Neural cell (in vitro differentiated cells): ENCODE measurements at regions not wholly inside any gene's neighbourhood (a gene's known extent, or its start where the extent isn't known, plus 50 kb on each side); places are given as distances from the start of the nearest gene placed in this dataset.
"Not testable (repeated sequence)": the region's sequence is repeated elsewhere in the genome, so short reads cannot be mapped to it uniquely, and the experiment has no call there.

ENCODE experiments used
- H2AFZ ChIP-seq: fragments of 200-600, 300-800 bp; sonication (generic), shearing (Covaris generic); 2 replicates; pipeline ENCODE4 v1.6.0; 2014; ENCODE audit warnings: low read depth, mild to moderate bottlenecking, antibody characterized with exemption, low read length, moderate library complexity
- H3F3A ChIP-seq: fragments of 200-600 bp; shearing (Covaris generic); 2 replicates; pipeline ENCODE4 v1.6.1; 2016; ENCODE audit warnings: mild to moderate bottlenecking, moderate library complexity, mixed read lengths, antibody characterized with exemption, low read length; ENCODE audit not compliant: insufficient read depth, poor library complexity, severe bottlenecking
- H3K27ac ChIP-seq: fragments of 200-600, 300-800 bp; sonication (generic), shearing (Covaris generic); 2 replicates; pipeline ENCODE4 v1.5.1; 2014; ENCODE audit warnings: mild to moderate bottlenecking, low read length, moderate library complexity
- H3K27me3 ChIP-seq: fragments of 300-800, 200-600 bp; sonication (generic), shearing (Covaris generic); 2 replicates; pipeline ENCODE4 v1.6.0; 2014; ENCODE audit warnings: mild to moderate bottlenecking, low read depth, low read length, moderate library complexity; ENCODE audit not compliant: insufficient read depth
- H3K36me3 ChIP-seq: fragments of 300-800, 200-600 bp; sonication (generic), shearing (Covaris generic); 2 replicates; pipeline ENCODE4 v1.5.1; 2014; ENCODE audit warnings: mild to moderate bottlenecking, antibody characterized with exemption, low read length, moderate library complexity; ENCODE audit not compliant: insufficient read depth
- H3K4me2 ChIP-seq: fragments of 300-800, 200-600 bp; sonication (generic), shearing (Covaris generic); 2 replicates; pipeline ENCODE4 v1.6.0; 2014; ENCODE audit warnings: mild to moderate bottlenecking, low read length
- H3K4me3 ChIP-seq: fragments of 300-800, 200-600 bp; sonication (generic), shearing (Covaris generic); 2 replicates; pipeline ENCODE4 v1.5.1; 2014; ENCODE audit warnings: mild to moderate bottlenecking, low read length, moderate library complexity
- H3K79me2 ChIP-seq: fragments of 200-600 bp; shearing (Covaris generic); replicated peaks from 2 replicates; pipeline ENCODE4 v1.6.0; 2014; ENCODE audit warnings: mild to moderate bottlenecking, low read length, moderate library complexity; ENCODE audit not compliant: insufficient read depth
- H3K9ac ChIP-seq: fragments of 300-800, 200-600 bp; sonication (generic), shearing (Covaris generic); 2 replicates; pipeline ENCODE4 v1.6.1; 2016; ENCODE audit warnings: mild to moderate bottlenecking, low read length, mixed read lengths
- H3K9me2 ChIP-seq: fragments of 200-600 bp; shearing (Covaris generic); 2 replicates; pipeline ENCODE4 v1.6.1; 2016; ENCODE audit warnings: mild to moderate bottlenecking, low read length, mixed read lengths; ENCODE audit not compliant: insufficient read depth
- H3K9me3 ChIP-seq: fragments of 200-600, 300-800 bp; sonication (generic), shearing (Covaris generic); 2 replicates; pipeline ENCODE4 v1.6.1; 2016; ENCODE audit warnings: mild to moderate bottlenecking, mixed run types, low read length, moderate library complexity, mixed read lengths
- H4K20me1 ChIP-seq: fragments of 200-600 bp; shearing (Covaris generic); 2 replicates; pipeline ENCODE4 v1.6.1; 2016; ENCODE audit warnings: mild to moderate bottlenecking, mixed run types; ENCODE audit not compliant: insufficient read depth
- CTCF ChIP-seq: fragments of 450-650 bp; IDR thresholded peaks from 2 replicates; pipeline ENCODE4 v1.5.1; 2014; ENCODE audit warnings: antibody characterized with exemption, mild to moderate bottlenecking, moderate library complexity; ENCODE audit not compliant: poor library complexity, severe bottlenecking
- EP300 ChIP-seq: fragments of 450-650 bp; conservative IDR thresholded peaks from 2 replicates; pipeline ENCODE4 v1.6.1; 2014; ENCODE audit warnings: antibody characterized with exemption, mild to moderate bottlenecking, moderate library complexity; ENCODE audit not compliant: poor library complexity, severe bottlenecking
- EZH2 ChIP-seq: fragments of 200-600, 300-800 bp; shearing (Covaris generic), sonication (generic); IDR thresholded peaks from 2 replicates; pipeline ENCODE4 v1.6.1; 2014; ENCODE audit warnings: antibody characterized with exemption, low read length, borderline replicate concordance, mild to moderate bottlenecking; ENCODE audit not compliant: insufficient read depth, poor library complexity, severe bottlenecking
- MXI1 ChIP-seq: fragments of 450-650 bp; conservative IDR thresholded peaks from 2 replicates; pipeline ENCODE4 v1.6.1; 2014; ENCODE audit warnings: antibody characterized with exemption, mild to moderate bottlenecking; ENCODE audit not compliant: poor library complexity, severe bottlenecking
- POLR2AphosphoS5 ChIP-seq: IDR thresholded peaks from 2 replicates; pipeline ENCODE4 v1.6.1; 2012
- RAD21 ChIP-seq: fragments of 450-650 bp; conservative IDR thresholded peaks from 2 replicates; pipeline ENCODE4 v1.6.1; 2014; ENCODE audit warnings: antibody characterized with exemption, mild to moderate bottlenecking, moderate library complexity
- SMC3 ChIP-seq: fragments of 450-650 bp; conservative IDR thresholded peaks from 2 replicates; pipeline ENCODE4 v1.6.1; 2014; ENCODE audit warnings: antibody characterized with exemption, mild to moderate bottlenecking, moderate library complexity; ENCODE audit not compliant: poor library complexity
- TAF1 ChIP-seq: IDR thresholded peaks from 2 replicates; pipeline ENCODE4 v1.6.1; 2012; ENCODE audit warnings: low read depth
- TF ChIP-seq, protein P1 (sequence below): IDR thresholded peaks from 2 replicates; pipeline ENCODE4 v1.6.1; 2012; ENCODE audit warnings: borderline replicate concordance

DNA sequence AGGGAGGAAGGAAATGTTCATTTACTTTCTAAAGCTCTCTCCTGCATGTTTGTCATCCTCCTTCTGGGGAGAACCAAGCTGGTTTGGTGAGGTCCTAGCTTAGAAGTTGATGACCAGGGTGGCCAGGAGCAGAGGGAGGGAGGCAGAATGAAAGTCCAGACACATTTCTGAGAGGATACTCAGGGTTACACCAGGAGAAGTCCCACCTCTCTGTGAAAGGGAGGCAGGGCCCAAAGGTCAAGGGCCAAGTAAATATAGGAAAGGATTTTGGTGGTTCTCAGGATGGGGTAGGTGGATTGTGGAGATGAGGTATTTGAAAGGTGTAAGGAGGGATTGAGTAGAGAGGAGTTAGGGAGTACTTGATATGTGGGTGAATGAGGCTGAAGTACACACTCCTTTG, 58.0 kb upstream of the FBXO11 start:
- Histone ChIP-seq H3F3A (no peaks in the 10 kb centered on the region), H3K9me3 (no peaks in the 10 kb centered on the region), H3K27ac (no peak overlapping the region), H3K9ac (no peak overlapping the region), H2AFZ (no peak overlapping the region), H3K9me2 (no peaks in the 10 kb centered on the region), H3K4me2 (no peak overlapping the region), H3K27me3 (no peaks in the 10 kb centered on the region), H3K36me3 (no peaks in the 10 kb centered on the region), H3K79me2 (no peaks in the 10 kb centered on the region), H4K20me1 (no peaks in the 10 kb centered on the region), H3K4me3 (no peak overlapping the region)
- TF ChIP-seq SMC3 (no peak), CTCF (no peak), EZH2 (no peak)
- TF ChIP-seq, protein P1, sequence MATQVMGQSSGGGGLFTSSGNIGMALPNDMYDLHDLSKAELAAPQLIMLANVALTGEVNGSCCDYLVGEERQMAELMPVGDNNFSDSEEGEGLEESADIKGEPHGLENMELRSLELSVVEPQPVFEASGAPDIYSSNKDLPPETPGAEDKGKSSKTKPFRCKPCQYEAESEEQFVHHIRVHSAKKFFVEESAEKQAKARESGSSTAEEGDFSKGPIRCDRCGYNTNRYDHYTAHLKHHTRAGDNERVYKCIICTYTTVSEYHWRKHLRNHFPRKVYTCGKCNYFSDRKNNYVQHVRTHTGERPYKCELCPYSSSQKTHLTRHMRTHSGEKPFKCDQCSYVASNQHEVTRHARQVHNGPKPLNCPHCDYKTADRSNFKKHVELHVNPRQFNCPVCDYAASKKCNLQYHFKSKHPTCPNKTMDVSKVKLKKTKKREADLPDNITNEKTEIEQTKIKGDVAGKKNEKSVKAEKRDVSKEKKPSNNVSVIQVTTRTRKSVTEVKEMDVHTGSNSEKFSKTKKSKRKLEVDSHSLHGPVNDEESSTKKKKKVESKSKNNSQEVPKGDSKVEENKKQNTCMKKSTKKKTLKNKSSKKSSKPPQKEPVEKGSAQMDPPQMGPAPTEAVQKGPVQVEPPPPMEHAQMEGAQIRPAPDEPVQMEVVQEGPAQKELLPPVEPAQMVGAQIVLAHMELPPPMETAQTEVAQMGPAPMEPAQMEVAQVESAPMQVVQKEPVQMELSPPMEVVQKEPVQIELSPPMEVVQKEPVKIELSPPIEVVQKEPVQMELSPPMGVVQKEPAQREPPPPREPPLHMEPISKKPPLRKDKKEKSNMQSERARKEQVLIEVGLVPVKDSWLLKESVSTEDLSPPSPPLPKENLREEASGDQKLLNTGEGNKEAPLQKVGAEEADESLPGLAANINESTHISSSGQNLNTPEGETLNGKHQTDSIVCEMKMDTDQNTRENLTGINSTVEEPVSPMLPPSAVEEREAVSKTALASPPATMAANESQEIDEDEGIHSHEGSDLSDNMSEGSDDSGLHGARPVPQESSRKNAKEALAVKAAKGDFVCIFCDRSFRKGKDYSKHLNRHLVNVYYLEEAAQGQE: no peak

DNA sequence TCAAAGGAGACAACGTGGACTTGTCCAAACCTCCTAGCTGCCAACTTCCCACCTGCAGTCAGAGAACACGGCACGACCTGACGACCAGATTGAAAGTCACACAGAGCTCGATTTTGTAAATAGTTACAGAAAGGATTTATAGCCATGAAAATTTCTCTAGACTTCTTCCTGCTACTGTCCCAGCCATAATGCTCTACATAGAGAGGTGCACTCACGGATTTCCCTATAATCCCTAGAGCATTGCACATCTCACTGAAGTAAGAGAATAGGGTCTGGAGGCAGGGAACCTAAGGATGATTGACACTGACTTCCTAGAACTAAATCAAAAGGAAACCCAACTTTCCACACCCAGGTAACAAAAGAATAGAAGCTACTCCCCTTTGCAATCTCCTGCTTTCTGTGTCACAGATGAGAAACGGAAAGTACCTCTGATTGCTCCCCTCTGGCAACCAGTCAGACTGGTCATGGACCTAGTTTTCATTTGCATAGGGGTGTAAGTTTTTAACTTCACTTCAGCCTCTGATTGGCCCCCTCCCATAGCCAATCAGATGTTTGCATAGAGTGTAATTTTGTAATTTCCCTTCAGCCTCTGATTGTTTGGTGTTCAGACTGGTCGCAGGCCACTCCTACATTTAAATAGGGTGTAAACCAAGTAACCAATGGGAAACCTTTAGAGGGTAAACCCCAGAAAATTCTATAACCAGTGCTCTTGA, 58.6 kb upstream of the FBXO11 start:
- H3K4me2 ChIP-seq: no peak overlapping the region
- H3K9me2 ChIP-seq: no peaks in the 10 kb centered on the region
- no peaks in the 10 kb centered on the region for H3K79me2 ChIP-seq
- H3K27ac ChIP-seq: no peak overlapping the region
- TF ChIP-seq EZH2 (no peak), RAD21 (no peak), SMC3 (no peak), TAF1 (no peak), MXI1 (no peak), CTCF (no peak), EP300 (no peak), POLR2AphosphoS5 (no peak)
- TF ChIP-seq, protein P1: no peak
- no peaks in the 10 kb centered on the region for H4K20me1 ChIP-seq
- H3K27me3 ChIP-seq: no peaks in the 10 kb centered on the region
- no peaks in the 10 kb centered on the region for H3K9me3 ChIP-seq
- H2AFZ ChIP-seq: no peak overlapping the region
- H3K4me3 ChIP-seq: no peak overlapping the region
- H3K9ac ChIP-seq: no peak overlapping the region
- H3F3A ChIP-seq: no peaks in the 10 kb centered on the region
- H3K36me3 ChIP-seq: no peaks in the 10 kb centered on the region

GRCh38 chr2:47976728-47977127, 70.4 kb upstream of the FBXO11 start:
- not testable (repeated sequence) for H3K36me3 ChIP-seq, H3K9ac ChIP-seq, H3K79me2 ChIP-seq, H3K9me3 ChIP-seq, H3K4me2 ChIP-seq, H3K27me3 ChIP-seq, H3K27ac ChIP-seq, H3K9me2 ChIP-seq, H4K20me1 ChIP-seq, H3K4me3 ChIP-seq, H3F3A ChIP-seq, H2AFZ ChIP-seq
